MM.1S (cell line): ENCODE measurements at regions not wholly inside any gene's neighbourhood (a gene's known extent, or its start where the extent isn't known, plus 50 kb on each side); places are given as distances from the start of the nearest gene placed in this dataset.

Experiments used
- DNase-seq: peaks from one replicate; pipeline ENCODE4 v3.0.0-alpha.2; 2015
- H2AFZ ChIP-seq: fragments of 300-600 bp; sonication (generic); 2 replicates; pipeline ENCODE4 v1.6.0; 2016; ENCODE audit warnings: antibody characterized with exemption, low read length
- H3F3A ChIP-seq: fragments of 300-600 bp; sonication (generic); 2 replicates; pipeline ENCODE4 v1.6.1; 2016; ENCODE audit warnings: mild to moderate bottlenecking, antibody characterized with exemption, low read length, moderate library complexity, mixed read lengths; ENCODE audit not compliant: insufficient read depth
- H3K27ac ChIP-seq: fragments of 300-600 bp; sonication (generic); 2 replicates; pipeline ENCODE4 v1.5.1; 2016; ENCODE audit warnings: mild to moderate bottlenecking, low read length
- H3K27me3 ChIP-seq: fragments of 300-600 bp; sonication (generic); replicated peaks from 2 replicates; pipeline ENCODE4 v1.6.0; 2016; ENCODE audit warnings: low read length; ENCODE audit not compliant: insufficient read depth
- H3K36me3 ChIP-seq: fragments of 300-600 bp; sonication (generic); replicated peaks from 2 replicates; pipeline ENCODE4 v1.6.1; 2016; ENCODE audit warnings: mild to moderate bottlenecking, low read length, mixed read lengths; ENCODE audit not compliant: insufficient read depth
- H3K4me1 ChIP-seq: fragments of 300-600 bp; sonication (generic); 2 replicates; pipeline ENCODE4 v1.6.1; 2016; ENCODE audit warnings: low read length, mixed read lengths
- H3K4me2 ChIP-seq: fragments of 300-600 bp; sonication (generic); 2 replicates; pipeline ENCODE4 v1.6.0; 2016; ENCODE audit warnings: low read depth, low read length
- H3K4me3 ChIP-seq: fragments of 300-600 bp; sonication (generic); 2 replicates; pipeline ENCODE4 v1.5.1; 2016; ENCODE audit warnings: low read length, mixed read lengths
- H3K79me2 ChIP-seq: fragments of 300-600 bp; sonication (generic); 2 replicates; pipeline ENCODE4 v1.6.1; 2016; ENCODE audit warnings: mixed run types, low read length, mixed read lengths
- H3K9ac ChIP-seq: fragments of 300-600 bp; sonication (generic); 2 replicates; pipeline ENCODE4 v1.6.1; 2016; ENCODE audit warnings: low read length, mixed read lengths
- H3K9me2 ChIP-seq: fragments of 300-600 bp; sonication (generic); replicated peaks from 2 replicates; pipeline ENCODE4 v1.6.1; 2016; ENCODE audit warnings: mild to moderate bottlenecking, low read length, mixed read lengths; ENCODE audit not compliant: insufficient read depth
- H3K9me3 ChIP-seq: fragments of 300-600 bp; sonication (generic); replicated peaks from 2 replicates; pipeline ENCODE4 v1.6.1; 2016; ENCODE audit warnings: mild to moderate bottlenecking, low read length, mixed read lengths; ENCODE audit not compliant: insufficient read depth
- H4K20me1 ChIP-seq: fragments of 300-600 bp; sonication (generic); 2 replicates; pipeline ENCODE4 v1.6.1; 2016; ENCODE audit warnings: mild to moderate bottlenecking, low read length, moderate library complexity, mixed read lengths; ENCODE audit not compliant: insufficient read depth
- EZH2 ChIP-seq: fragments of 300-600 bp; sonication (generic); optimal IDR thresholded peaks from 2 replicates; pipeline ENCODE3; 2017; ENCODE audit warnings: low read depth, mild to moderate bottlenecking, antibody characterized with exemption, low read length, mixed read lengths
- EZH2phosphoT487 ChIP-seq: fragments of 300-600 bp; sonication (generic); IDR thresholded peaks from 2 replicates; pipeline ENCODE4 v1.6.1; 2018; ENCODE audit warnings: antibody characterized with exemption, low read length
- TF ChIP-seq, protein P1 (sequence below): fragments of 300-600 bp; sonication (generic); IDR thresholded peaks from 2 replicates; pipeline ENCODE4 v1.5.1; 2016; ENCODE audit warnings: antibody characterized with exemption, low read length, mixed read lengths

DNA sequence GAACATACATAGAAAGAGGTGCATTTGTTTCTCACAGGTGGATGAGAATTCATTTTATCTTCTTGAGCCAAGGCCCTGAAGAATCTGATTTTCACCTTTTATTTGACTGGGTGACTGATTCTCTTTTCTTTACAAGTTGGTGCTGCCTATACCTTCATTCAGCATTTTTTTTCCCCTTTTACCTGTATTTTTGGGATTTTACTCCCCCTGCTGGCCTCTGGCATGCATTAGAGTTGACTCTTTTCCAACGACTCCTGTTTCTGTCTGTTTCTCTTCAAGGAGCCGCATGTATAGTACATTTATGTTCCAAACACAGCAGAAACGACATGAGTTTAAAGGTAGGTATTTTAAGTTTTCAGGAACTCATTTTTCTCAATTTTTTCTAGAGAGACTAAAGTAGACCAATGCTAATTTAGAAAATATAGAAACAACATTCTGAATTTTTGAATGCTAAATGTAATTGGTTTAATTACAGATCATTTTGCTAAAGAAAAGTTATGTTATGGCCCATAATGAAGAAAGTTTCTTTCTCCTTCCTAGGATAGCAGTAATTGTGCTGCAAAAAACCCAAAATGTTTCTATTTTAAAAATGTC lies 149.8 kb upstream of the HDAC9 start:
- no peak overlapping the region for H3K27ac ChIP-seq
- no peak overlapping the region for H2AFZ ChIP-seq
- H3K36me3 ChIP-seq: no peaks in the 10 kb centered on the region
- H3F3A ChIP-seq: no peaks in the 10 kb centered on the region
- H3K4me2 ChIP-seq: no peak overlapping the region
- no peak overlapping the region for H3K4me3 ChIP-seq
- TF ChIP-seq EZH2phosphoT487: no peak
- TF ChIP-seq, protein P1, sequence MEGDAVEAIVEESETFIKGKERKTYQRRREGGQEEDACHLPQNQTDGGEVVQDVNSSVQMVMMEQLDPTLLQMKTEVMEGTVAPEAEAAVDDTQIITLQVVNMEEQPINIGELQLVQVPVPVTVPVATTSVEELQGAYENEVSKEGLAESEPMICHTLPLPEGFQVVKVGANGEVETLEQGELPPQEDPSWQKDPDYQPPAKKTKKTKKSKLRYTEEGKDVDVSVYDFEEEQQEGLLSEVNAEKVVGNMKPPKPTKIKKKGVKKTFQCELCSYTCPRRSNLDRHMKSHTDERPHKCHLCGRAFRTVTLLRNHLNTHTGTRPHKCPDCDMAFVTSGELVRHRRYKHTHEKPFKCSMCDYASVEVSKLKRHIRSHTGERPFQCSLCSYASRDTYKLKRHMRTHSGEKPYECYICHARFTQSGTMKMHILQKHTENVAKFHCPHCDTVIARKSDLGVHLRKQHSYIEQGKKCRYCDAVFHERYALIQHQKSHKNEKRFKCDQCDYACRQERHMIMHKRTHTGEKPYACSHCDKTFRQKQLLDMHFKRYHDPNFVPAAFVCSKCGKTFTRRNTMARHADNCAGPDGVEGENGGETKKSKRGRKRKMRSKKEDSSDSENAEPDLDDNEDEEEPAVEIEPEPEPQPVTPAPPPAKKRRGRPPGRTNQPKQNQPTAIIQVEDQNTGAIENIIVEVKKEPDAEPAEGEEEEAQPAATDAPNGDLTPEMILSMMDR: peak; percentile 81
- peak; percentile 60 for DNase-seq
- H3K27me3 ChIP-seq: no peaks in the 10 kb centered on the region
- no peaks in the 10 kb centered on the region for H3K4me1 ChIP-seq
- no peaks in the 10 kb centered on the region for H3K9me3 ChIP-seq
- H3K9ac ChIP-seq: no peak overlapping the region
- H3K79me2 ChIP-seq: no peaks in the 10 kb centered on the region
- H3K9me2 ChIP-seq: no peaks in the 10 kb centered on the region
- no peaks in the 10 kb centered on the region for H4K20me1 ChIP-seq

DNA sequence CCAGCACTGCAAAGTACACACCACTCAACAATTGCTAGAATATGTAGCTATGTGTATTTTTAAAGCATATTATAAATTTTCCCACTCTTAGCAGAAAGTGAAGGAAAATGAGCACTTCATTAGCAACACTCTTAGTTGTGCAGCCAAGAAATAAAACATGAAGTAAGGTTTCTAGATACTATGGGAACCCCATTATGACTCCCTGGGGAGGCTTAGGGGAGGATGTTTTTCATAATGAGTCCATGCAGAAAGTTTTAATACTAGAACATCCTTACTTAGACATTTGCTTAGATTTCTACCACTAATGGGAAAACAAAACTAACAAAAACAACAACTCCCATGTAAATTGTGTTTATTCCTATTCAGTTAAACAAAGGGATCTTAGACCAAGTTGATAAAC lies 148.4 kb upstream of the HDAC9 start:
- TF ChIP-seq EZH2: no peak
- TF ChIP-seq EZH2phosphoT487: no peak
- TF ChIP-seq, protein P1: no peak
- Histone ChIP-seq H3K4me2 (no peak overlapping the region), H3K9me3 (no peaks in the 10 kb centered on the region), H3K9ac (no peak overlapping the region), H3K36me3 (no peaks in the 10 kb centered on the region), H3F3A (no peaks in the 10 kb centered on the region), H3K27ac (no peak overlapping the region), H3K79me2 (no peaks in the 10 kb centered on the region), H3K27me3 (no peaks in the 10 kb centered on the region), H4K20me1 (no peaks in the 10 kb centered on the region), H3K4me3 (no peak overlapping the region), H3K9me2 (no peaks in the 10 kb centered on the region), H2AFZ (no peak overlapping the region), H3K4me1 (no peaks in the 10 kb centered on the region)
- no peak for DNase-seq

DNA sequence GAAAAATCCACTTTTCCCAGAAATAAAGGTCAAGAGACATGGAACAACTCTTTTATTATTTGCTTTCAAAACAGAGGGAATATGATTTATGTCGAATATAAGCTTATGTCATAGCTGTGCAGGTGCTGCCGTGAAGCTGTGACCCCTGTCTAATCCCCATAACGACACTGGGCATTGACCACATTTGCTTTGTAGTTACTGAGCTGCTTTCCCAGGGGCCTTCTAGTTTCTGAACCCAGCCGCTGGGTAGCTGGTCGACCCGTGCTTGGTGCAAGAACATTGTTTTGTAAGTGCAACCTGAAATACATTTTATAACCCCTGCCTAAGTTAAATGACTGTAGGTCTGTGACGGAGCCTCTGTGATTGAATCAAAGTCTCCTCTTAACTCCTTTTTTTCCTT lies 144.9 kb upstream of the HDAC9 start:
- Histone ChIP-seq H3K4me3 (no peak overlapping the region), H4K20me1 (no peaks in the 10 kb centered on the region), H3K27me3 (no peaks in the 10 kb centered on the region), H3K9ac (no peak overlapping the region), H3K4me2 (no peak overlapping the region), H3F3A (no peaks in the 10 kb centered on the region), H3K36me3 (no peaks in the 10 kb centered on the region), H3K4me1 (peaks cover 3% of the 10 kb centered on the region; the same call in 1 of the 2 replicates), H2AFZ (no peak overlapping the region), H3K9me2 (no peaks in the 10 kb centered on the region), H3K9me3 (no peaks in the 10 kb centered on the region), H3K27ac (no peak overlapping the region), H3K79me2 (no peaks in the 10 kb centered on the region)
- no peak for DNase-seq
- TF ChIP-seq EZH2 (no peak), EZH2phosphoT487 (no peak)
- TF ChIP-seq, protein P1: no peak
